GM12874 (cell line): ENCODE measurements at regions not wholly inside any gene's neighbourhood (a gene's known extent, or its start where the extent isn't known, plus 50 kb on each side); places are given as distances from the start of the nearest gene placed in this dataset.
A peak's percentile ranks its signal among the peaks of the same experiment; 100 is the strongest.

Experiments used
- TF ChIP-seq, protein P1 (sequence below): IDR thresholded peaks from 2 replicates; pipeline ENCODE4 v1.5.1; 2011; ENCODE audit warnings: low read depth, mild to moderate bottlenecking, control low read depth, low read length, moderate library complexity; ENCODE audit not compliant: insufficient read depth

DNA sequence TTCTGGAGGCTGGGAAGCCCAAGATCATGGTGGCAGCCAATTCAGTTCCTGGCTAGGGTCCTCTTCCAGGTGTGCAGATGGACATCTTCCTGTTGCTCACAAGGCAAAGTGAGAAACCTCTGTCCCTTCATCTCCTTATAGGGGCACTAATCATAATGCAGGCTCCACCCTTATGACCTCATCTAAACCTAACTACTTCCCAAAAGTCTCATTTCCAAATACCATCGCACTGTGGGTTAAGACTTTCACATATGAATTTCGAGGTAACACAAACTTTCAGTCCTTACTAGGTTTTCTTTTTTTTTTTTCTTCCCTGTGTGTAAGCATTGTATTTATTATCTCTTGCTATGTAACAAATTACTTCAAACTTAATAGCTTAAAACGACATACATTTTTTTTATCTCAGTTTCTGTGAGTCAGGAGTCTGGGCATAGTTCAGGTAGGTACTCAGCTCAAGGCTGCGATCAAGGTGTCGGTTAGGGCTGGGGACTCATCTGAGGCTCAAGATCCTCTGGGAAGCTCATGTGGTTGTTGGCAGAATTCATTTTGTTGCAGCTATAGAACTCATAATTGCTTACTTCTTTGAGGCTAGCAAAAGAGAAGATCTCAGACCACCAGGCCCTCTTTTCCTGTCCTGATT is 204.7 kb upstream of the STK26 start:
- TF ChIP-seq, protein P1, sequence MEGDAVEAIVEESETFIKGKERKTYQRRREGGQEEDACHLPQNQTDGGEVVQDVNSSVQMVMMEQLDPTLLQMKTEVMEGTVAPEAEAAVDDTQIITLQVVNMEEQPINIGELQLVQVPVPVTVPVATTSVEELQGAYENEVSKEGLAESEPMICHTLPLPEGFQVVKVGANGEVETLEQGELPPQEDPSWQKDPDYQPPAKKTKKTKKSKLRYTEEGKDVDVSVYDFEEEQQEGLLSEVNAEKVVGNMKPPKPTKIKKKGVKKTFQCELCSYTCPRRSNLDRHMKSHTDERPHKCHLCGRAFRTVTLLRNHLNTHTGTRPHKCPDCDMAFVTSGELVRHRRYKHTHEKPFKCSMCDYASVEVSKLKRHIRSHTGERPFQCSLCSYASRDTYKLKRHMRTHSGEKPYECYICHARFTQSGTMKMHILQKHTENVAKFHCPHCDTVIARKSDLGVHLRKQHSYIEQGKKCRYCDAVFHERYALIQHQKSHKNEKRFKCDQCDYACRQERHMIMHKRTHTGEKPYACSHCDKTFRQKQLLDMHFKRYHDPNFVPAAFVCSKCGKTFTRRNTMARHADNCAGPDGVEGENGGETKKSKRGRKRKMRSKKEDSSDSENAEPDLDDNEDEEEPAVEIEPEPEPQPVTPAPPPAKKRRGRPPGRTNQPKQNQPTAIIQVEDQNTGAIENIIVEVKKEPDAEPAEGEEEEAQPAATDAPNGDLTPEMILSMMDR, result no peak

DNA sequence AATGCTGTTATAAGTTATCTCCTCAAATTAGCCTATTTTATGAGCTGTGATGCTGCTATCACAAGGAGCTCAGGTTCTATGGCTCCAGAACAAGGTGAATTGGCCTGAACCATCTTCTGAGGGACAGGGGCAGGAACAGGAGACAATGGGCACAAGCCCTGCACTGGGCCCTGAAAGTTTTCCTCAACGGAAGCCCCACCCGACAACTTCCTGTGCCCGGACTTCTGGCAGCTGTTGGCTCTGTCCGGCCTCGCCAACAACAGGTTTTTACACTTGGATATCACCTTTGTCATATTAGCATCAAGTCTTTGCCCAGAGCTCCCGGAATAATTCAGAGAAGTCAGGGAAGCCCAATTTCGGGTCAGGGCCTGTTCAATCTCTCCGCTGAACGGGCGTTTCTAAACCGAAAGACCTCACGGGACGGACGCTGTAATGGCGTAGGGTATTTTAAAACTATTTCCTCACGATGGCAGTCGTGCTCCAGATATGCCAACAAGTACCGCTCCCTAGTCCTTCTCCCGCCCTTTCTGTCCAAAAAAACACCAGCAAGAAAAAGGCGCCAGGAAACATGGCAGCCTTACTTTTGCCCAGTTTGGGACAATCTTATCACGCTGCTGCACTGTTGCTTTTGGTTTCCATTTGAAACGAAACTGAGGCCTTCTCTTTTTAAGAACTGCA is 201.0 kb upstream of the STK26 start:
- TF ChIP-seq, protein P1, result no peak

DNA sequence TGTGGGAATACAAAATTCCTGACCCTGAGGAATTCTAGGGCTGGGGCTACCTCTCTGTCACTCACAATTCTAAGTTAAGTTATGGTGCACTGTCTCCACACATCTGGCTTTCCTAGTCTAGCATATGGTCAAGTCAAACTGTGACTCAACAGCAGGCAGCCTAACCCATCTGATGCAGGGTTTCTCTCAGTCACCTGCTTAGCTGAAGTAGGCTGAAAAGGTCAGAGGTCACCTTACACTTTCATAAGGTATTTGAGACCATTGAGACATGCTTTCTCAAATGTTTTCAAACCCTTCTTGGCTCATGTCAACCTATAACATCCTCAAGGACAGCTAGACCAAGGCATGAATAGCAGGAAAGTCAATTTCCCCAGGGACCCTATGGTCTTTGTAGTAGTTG is 196.5 kb upstream of the STK26 start:
- TF ChIP-seq, protein P1, result no peak

- TF ChIP-seq, protein P1, result peak; percentile 30; the same call in 1 of the 2 replicates
Measured at GRCh38 chrX:131827935-131828334, 195.2 kb upstream of the STK26 start.

GRCh38 chrX:131828482-131828881 is 194.6 kb upstream of the STK26 start:
- TF ChIP-seq, protein P1, result no peak

DNA sequence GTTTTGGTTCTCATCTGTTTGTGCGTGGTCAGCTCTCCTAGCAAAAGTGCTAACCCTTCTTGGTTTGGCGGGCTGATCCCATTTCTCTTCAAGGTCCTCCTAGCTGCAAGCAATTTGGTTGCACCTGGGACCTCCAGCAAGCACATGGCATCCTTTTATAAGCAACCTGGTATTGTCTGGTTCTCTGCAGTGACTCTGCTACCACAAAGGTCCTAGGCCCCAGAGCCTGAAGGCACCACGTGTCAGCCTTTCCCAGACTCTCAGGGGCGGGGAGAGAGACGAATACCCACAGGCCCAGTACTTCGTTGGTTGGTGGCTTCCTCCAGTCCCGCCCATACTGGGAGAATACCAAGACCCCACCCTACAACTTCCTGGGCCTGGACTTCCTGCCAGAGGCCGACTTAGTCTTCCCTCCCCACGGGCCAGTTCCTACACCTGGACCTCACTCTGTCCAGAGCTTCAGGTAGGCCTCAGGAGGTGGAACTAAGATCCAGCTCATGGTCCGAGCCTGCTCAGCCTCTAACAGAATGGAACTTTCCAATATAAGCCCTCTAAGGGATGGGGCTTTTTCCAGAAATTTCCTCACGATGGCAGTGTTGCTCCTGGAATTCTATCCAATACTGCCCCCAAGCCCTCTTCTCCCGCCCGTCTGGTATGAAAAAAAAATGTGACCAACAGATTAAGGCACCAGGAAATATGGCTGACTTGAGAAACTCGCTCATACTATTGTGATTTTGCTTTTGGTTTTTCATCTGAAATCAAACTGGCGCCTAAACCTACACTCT is 192.5 kb upstream of the STK26 start:
- TF ChIP-seq, protein P1, result 0 out of 2 replicates have a peak, but pooled peaks have one; percentile 6

DNA sequence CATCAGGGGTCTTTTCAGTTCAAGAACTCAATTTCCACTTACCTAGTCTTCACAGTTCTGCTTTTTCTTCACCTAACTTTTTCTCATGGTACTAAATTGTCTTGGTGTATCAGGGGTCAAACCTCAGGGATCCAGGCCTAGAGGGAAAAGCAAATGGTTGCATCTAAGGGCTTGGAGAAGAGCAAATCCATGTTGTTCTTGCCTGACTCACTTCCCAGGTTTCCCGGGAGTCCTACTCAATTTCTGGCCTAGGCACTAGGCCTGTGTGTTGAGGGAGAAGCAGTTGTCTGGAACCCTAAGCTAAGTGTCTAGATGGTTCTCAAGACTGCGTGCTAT is 191.9 kb upstream of the STK26 start:
- TF ChIP-seq, protein P1, result no peak
